Smooth muscle cell (in vitro differentiated cells): ENCODE measurements at regions not wholly inside any gene's neighbourhood (a gene's known extent, or its start where the extent isn't known, plus 50 kb on each side); places are given as distances from the start of the nearest gene placed in this dataset.

ENCODE experiments used
- DNase-seq: peaks from one replicate; lab custom pipeline; 2025; ENCODE audit not compliant: unreplicated experiment; lab: John Stamatoyannopoulos, UW
- H2AFZ ChIP-seq: fragments of 200-600 bp; sonication (generic); 2 replicates; pipeline ENCODE4 v1.6.0; 2016; ENCODE audit warnings: antibody characterized with exemption, low read depth, mild to moderate bottlenecking
- H3F3A ChIP-seq: fragments of 200-600 bp; sonication (generic); 2 replicates; pipeline ENCODE4 v1.6.0; 2017; ENCODE audit warnings: antibody characterized with exemption, low read depth
- H3K27ac ChIP-seq: fragments of 200-600 bp; sonication (generic); 2 replicates; pipeline ENCODE4 v1.5.1; 2016; ENCODE audit warnings: low read depth, mild to moderate bottlenecking
- H3K27me3 ChIP-seq: fragments of 200-600 bp; sonication (generic); 2 replicates; pipeline ENCODE4 v1.6.1; 2016; ENCODE audit warnings: low read depth, mild to moderate bottlenecking
- H3K36me3 ChIP-seq: fragments of 200-600 bp; sonication (generic); 2 replicates; pipeline ENCODE4 v1.5.1; 2016; ENCODE audit warnings: low read depth
- H3K4me1 ChIP-seq: fragments of 200-600 bp; sonication (generic); 2 replicates; pipeline ENCODE4 v1.5.1; 2016; ENCODE audit warnings: low read depth
- H3K4me2 ChIP-seq: fragments of 200-600 bp; sonication (generic); 2 replicates; pipeline ENCODE4 v1.6.0; 2016; ENCODE audit warnings: mild to moderate bottlenecking
- H3K4me3 ChIP-seq: fragments of 200-600 bp; sonication (generic); 2 replicates; pipeline ENCODE4 v1.5.1; 2016; ENCODE audit warnings: mild to moderate bottlenecking
- H3K79me2 ChIP-seq: fragments of 200-600 bp; sonication (generic); 2 replicates; pipeline ENCODE4 v1.6.0; 2016; ENCODE audit warnings: low read depth, mild to moderate bottlenecking
- H3K9ac ChIP-seq: fragments of 200-600 bp; sonication (generic); 2 replicates; pipeline ENCODE4 v1.6.0; 2016; ENCODE audit warnings: low read depth
- H3K9me3 ChIP-seq: fragments of 200-600 bp; sonication (generic); replicated peaks from 2 replicates; pipeline ENCODE4 v1.5.1; 2016; ENCODE audit warnings: low read depth
- H4K20me1 ChIP-seq: fragments of 200-600 bp; sonication (generic); 2 replicates; pipeline ENCODE4 v1.6.0; 2016; ENCODE audit warnings: low read depth
- WGBS: methylation state at CpG from one replicate; pipeline ENCODE4 v1.1.7; 2016; ENCODE audit warnings: low lambda C conversion rate; 5-methylcytosine and 5-hydroxymethylcytosine counted together
- TF ChIP-seq, protein P1 (sequence below): fragments of 200-600 bp; sonication (generic); IDR thresholded peaks from 2 replicates; pipeline ENCODE4 v1.5.1; 2017; ENCODE audit warnings: borderline replicate concordance, mild to moderate bottlenecking, antibody characterized with exemption; ENCODE audit not compliant: insufficient read depth, poor library complexity, severe bottlenecking

- TF ChIP-seq, protein P1, sequence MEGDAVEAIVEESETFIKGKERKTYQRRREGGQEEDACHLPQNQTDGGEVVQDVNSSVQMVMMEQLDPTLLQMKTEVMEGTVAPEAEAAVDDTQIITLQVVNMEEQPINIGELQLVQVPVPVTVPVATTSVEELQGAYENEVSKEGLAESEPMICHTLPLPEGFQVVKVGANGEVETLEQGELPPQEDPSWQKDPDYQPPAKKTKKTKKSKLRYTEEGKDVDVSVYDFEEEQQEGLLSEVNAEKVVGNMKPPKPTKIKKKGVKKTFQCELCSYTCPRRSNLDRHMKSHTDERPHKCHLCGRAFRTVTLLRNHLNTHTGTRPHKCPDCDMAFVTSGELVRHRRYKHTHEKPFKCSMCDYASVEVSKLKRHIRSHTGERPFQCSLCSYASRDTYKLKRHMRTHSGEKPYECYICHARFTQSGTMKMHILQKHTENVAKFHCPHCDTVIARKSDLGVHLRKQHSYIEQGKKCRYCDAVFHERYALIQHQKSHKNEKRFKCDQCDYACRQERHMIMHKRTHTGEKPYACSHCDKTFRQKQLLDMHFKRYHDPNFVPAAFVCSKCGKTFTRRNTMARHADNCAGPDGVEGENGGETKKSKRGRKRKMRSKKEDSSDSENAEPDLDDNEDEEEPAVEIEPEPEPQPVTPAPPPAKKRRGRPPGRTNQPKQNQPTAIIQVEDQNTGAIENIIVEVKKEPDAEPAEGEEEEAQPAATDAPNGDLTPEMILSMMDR, result no peak
- no peaks in the 10 kb centered on the region for H4K20me1 ChIP-seq
- H3K79me2 ChIP-seq, result no peaks in the 10 kb centered on the region
- H3K36me3 ChIP-seq, result no peaks in the 10 kb centered on the region
- no peak overlapping the region for H3K4me2 ChIP-seq
- 96% methylated on average over 1 of the region's 1 CpG for WGBS
- H3K27ac ChIP-seq, result no peak overlapping the region
- no peak overlapping the region for H2AFZ ChIP-seq
- H3K27me3 ChIP-seq, result no peaks in the 10 kb centered on the region
- no peak overlapping the region for H3K9ac ChIP-seq
- H3F3A ChIP-seq, result no peaks in the 10 kb centered on the region
- H3K9me3 ChIP-seq, result no peaks in the 10 kb centered on the region
- no peak overlapping the region for H3K4me3 ChIP-seq
- DNase-seq, result no peak
- H3K4me1 ChIP-seq, result no peaks in the 10 kb centered on the region
These were observed 262.1 kb upstream of the PKN2 start for GRCh38 chr1:88421997-88422396.

GRCh38 chr1:88433556-88433955 is 250.5 kb upstream of the PKN2 start:
- WGBS, result 93% methylated on average over 1 of the region's 1 CpG
- Histone ChIP-seq H3K27ac (no peak overlapping the region), H3K27me3 (no peaks in the 10 kb centered on the region), H3K36me3 (no peaks in the 10 kb centered on the region), H3K9ac (no peak overlapping the region), H3F3A (no peaks in the 10 kb centered on the region), H3K4me1 (no peaks in the 10 kb centered on the region), H3K4me3 (no peak overlapping the region), H3K4me2 (no peak overlapping the region), H3K79me2 (no peaks in the 10 kb centered on the region), H3K9me3 (peaks cover 7% of the 10 kb centered on the region), H2AFZ (no peak overlapping the region), H4K20me1 (no peaks in the 10 kb centered on the region)
- TF ChIP-seq, protein P1, result no peak
- no peak for DNase-seq

- Histone ChIP-seq H3F3A (no peaks in the 10 kb centered on the region), H2AFZ (no peak overlapping the region), H3K4me3 (peak overlapping the region; percentile 16), H3K9me3 (peaks cover 7% of the 10 kb centered on the region), H3K4me2 (no peak overlapping the region), H3K27ac (no peak overlapping the region), H3K27me3 (no peaks in the 10 kb centered on the region), H3K4me1 (no peaks in the 10 kb centered on the region), H3K36me3 (no peaks in the 10 kb centered on the region), H4K20me1 (no peaks in the 10 kb centered on the region), H3K79me2 (no peaks in the 10 kb centered on the region), H3K9ac (no peak overlapping the region)
- DNase-seq, result no peak
- TF ChIP-seq, protein P1, result no peak
These were observed 249.2 kb upstream of the PKN2 start for GRCh38 chr1:88434836-88435235.

DNA sequence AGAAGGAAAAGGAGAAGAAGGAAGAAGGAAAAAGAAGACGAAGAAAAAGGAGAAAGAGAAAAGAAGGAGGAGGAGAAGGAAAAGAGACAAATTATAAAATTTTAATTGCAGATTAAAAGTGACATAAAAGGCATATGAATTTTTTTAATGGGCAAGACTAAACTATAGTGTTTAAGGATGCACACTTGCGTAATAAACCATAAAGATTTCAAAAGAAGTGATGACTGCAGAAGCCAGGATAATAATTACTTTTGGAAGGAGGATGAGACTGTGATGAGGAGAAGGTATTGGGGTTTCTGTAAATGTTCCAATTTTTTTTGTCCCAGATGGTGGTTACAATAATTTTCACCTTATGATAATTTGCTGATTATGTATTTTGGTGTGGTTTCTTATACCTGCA is 243.1 kb upstream of the PKN2 start:
- no peak for DNase-seq
- no peak overlapping the region for H3K27ac ChIP-seq
- H3K4me1 ChIP-seq, result no peaks in the 10 kb centered on the region
- no peak overlapping the region for H3K4me2 ChIP-seq
- no peaks in the 10 kb centered on the region for H3K79me2 ChIP-seq
- no peaks in the 10 kb centered on the region for H4K20me1 ChIP-seq
- H2AFZ ChIP-seq, result no peak overlapping the region
- TF ChIP-seq, protein P1, result no peak
- peaks cover 3% of the 10 kb centered on the region for H3K9me3 ChIP-seq
- H3K9ac ChIP-seq, result no peak overlapping the region
- H3K36me3 ChIP-seq, result no peaks in the 10 kb centered on the region
- WGBS, result 71% methylated on average over 2 of the region's 2 CpGs
- no peak overlapping the region for H3K4me3 ChIP-seq
- no peaks in the 10 kb centered on the region for H3K27me3 ChIP-seq
- no peaks in the 10 kb centered on the region for H3F3A ChIP-seq
